DND-41 (cell line): ENCODE measurements at regions not wholly inside any gene's neighbourhood (a gene's known extent, or its start where the extent isn't known, plus 50 kb on each side); places are given as distances from the start of the nearest gene placed in this dataset.

Source experiments
- EZH2 ChIP-seq: IDR thresholded peaks from 3 replicates; pipeline ENCODE4 v1.6.1; 2012; ENCODE audit warnings: borderline replicate concordance, low read depth, mild to moderate bottlenecking, moderate library complexity, low read length, inconsistent platforms; ENCODE audit not compliant: severe bottlenecking
- TF ChIP-seq, protein P1 (sequence below): IDR thresholded peaks from 2 replicates; pipeline ENCODE4 v1.5.1; 2012; ENCODE audit warnings: borderline replicate concordance, low read length, moderate library complexity, mild to moderate bottlenecking; ENCODE audit not compliant: poor library complexity, severe bottlenecking; ENCODE audit errors: extremely low read depth

DNA sequence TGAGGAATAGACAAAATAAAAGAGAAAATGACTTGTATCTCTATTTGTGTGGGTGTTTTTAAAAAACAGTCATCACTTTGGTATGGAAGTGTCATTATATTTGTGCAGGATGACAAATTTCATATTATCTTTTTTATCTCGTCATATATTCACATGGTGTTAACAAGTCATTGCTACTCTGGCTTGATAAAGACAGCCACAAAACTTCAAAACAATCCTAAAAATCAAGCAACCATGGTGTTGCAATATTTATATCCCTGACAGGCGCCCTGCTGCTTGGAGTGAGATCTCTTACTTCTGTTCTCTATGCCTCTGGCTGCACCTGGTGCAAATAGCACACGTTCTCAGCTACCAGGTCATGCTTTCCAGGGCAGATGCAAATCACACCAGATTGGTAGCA is 278.0 kb upstream of the EPHA4 start:
- TF ChIP-seq, protein P1, sequence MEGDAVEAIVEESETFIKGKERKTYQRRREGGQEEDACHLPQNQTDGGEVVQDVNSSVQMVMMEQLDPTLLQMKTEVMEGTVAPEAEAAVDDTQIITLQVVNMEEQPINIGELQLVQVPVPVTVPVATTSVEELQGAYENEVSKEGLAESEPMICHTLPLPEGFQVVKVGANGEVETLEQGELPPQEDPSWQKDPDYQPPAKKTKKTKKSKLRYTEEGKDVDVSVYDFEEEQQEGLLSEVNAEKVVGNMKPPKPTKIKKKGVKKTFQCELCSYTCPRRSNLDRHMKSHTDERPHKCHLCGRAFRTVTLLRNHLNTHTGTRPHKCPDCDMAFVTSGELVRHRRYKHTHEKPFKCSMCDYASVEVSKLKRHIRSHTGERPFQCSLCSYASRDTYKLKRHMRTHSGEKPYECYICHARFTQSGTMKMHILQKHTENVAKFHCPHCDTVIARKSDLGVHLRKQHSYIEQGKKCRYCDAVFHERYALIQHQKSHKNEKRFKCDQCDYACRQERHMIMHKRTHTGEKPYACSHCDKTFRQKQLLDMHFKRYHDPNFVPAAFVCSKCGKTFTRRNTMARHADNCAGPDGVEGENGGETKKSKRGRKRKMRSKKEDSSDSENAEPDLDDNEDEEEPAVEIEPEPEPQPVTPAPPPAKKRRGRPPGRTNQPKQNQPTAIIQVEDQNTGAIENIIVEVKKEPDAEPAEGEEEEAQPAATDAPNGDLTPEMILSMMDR: no peak
- TF ChIP-seq EZH2: no peak
